ENCODE measurements at regions not wholly inside any gene's neighbourhood (a gene's known extent, or its start where the extent isn't known, plus 50 kb on each side); places are given as distances from the start of the nearest gene placed in this dataset.

DNA sequence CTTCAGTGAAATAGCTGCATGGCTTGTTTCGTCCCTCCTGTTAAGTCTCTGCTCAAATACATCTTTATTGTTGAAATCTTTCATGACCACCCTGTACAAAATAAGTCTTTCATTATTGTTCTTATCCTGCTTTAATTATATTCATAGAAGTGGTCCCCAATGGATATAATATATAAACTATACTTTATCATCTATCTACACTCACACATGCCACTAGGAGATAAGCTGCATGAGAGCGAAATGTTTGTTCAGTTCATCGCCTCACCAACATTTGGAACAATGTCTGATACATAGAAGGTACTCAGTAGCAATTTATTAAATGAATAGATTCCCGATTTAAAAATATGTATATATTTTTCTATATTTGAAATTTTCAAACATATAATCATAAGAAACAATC, 254.0 kb upstream of the ATXN7L3B start:
- no peak overlapping the region for H3K4me2 ChIP-seq (ENCODE audit: low read depth, low read length)
- H3F3A ChIP-seq (ENCODE audit: insufficient read depth, low read length) = no peaks in the 10 kb centered on the region
- H3K9me2 ChIP-seq (replicated peaks; ENCODE audit: insufficient read depth, low read length) = no peaks in the 10 kb centered on the region
- DNase-seq = no peak
- H3K4me1 ChIP-seq (ENCODE audit: low read length) = no peaks in the 10 kb centered on the region
- no peaks in the 10 kb centered on the region for H3K27me3 ChIP-seq (replicated peaks; ENCODE audit: insufficient read depth, low read length)
- no peaks in the 10 kb centered on the region for H3K9me3 ChIP-seq (replicated peaks; ENCODE audit: insufficient read depth, low read length)
- H4K20me1 ChIP-seq (ENCODE audit: insufficient read depth, low read length) = no peaks in the 10 kb centered on the region
- H3K9ac ChIP-seq (ENCODE audit: low read length) = no peak overlapping the region
- no peaks in the 10 kb centered on the region for H3K36me3 ChIP-seq (replicated peaks; ENCODE audit: insufficient read depth, low read length)
- H3K27ac ChIP-seq (ENCODE audit: low read length) = no peak overlapping the region
- no peak for TF ChIP-seq EZH2phosphoT487 (IDR thresholded peaks at IDR 0.05; ENCODE audit: low read length)
- TF ChIP-seq, protein P1, sequence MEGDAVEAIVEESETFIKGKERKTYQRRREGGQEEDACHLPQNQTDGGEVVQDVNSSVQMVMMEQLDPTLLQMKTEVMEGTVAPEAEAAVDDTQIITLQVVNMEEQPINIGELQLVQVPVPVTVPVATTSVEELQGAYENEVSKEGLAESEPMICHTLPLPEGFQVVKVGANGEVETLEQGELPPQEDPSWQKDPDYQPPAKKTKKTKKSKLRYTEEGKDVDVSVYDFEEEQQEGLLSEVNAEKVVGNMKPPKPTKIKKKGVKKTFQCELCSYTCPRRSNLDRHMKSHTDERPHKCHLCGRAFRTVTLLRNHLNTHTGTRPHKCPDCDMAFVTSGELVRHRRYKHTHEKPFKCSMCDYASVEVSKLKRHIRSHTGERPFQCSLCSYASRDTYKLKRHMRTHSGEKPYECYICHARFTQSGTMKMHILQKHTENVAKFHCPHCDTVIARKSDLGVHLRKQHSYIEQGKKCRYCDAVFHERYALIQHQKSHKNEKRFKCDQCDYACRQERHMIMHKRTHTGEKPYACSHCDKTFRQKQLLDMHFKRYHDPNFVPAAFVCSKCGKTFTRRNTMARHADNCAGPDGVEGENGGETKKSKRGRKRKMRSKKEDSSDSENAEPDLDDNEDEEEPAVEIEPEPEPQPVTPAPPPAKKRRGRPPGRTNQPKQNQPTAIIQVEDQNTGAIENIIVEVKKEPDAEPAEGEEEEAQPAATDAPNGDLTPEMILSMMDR (IDR thresholded peaks at IDR 0.05; ENCODE audit: low read length) = no peak
- TF ChIP-seq EZH2 (optimal IDR thresholded peaks at IDR 0.05; ENCODE audit: low read depth, low read length) = no peak
- H2AFZ ChIP-seq (ENCODE audit: low read length) = no peak overlapping the region
- H3K79me2 ChIP-seq (ENCODE audit: low read length) = no peaks in the 10 kb centered on the region
- no peak overlapping the region for H3K4me3 ChIP-seq (ENCODE audit: low read length)

GRCh38 chr12:74285773-74286172, 251.9 kb upstream of the ATXN7L3B start:
- Histone ChIP-seq H3K9me2 (replicated peaks; ENCODE audit: insufficient read depth, low read length) (no peaks in the 10 kb centered on the region), H3K27me3 (replicated peaks; ENCODE audit: insufficient read depth, low read length) (no peaks in the 10 kb centered on the region), H3K27ac (ENCODE audit: low read length) (no peak overlapping the region), H2AFZ (ENCODE audit: low read length) (no peak overlapping the region), H3K4me2 (ENCODE audit: low read depth, low read length) (no peak overlapping the region), H3F3A (ENCODE audit: insufficient read depth, low read length) (no peaks in the 10 kb centered on the region), H4K20me1 (ENCODE audit: insufficient read depth, low read length) (no peaks in the 10 kb centered on the region), H3K9me3 (replicated peaks; ENCODE audit: insufficient read depth, low read length) (no peaks in the 10 kb centered on the region), H3K79me2 (ENCODE audit: low read length) (no peaks in the 10 kb centered on the region), H3K4me3 (ENCODE audit: low read length) (no peak overlapping the region), H3K9ac (ENCODE audit: low read length) (no peak overlapping the region), H3K36me3 (replicated peaks; ENCODE audit: insufficient read depth, low read length) (no peaks in the 10 kb centered on the region), H3K4me1 (ENCODE audit: low read length) (no peaks in the 10 kb centered on the region)
- TF ChIP-seq, protein P1 (IDR thresholded peaks at IDR 0.05; ENCODE audit: low read length) = no peak
- TF ChIP-seq EZH2phosphoT487 (IDR thresholded peaks at IDR 0.05; ENCODE audit: low read length) (no peak), EZH2 (optimal IDR thresholded peaks at IDR 0.05; ENCODE audit: low read depth, low read length) (no peak)
- no peak for DNase-seq

- H3K4me3 ChIP-seq (ENCODE audit: low read length) = no peak overlapping the region
- H3K9me3 ChIP-seq (replicated peaks; ENCODE audit: insufficient read depth, low read length) = no peaks in the 10 kb centered on the region
- TF ChIP-seq EZH2 (optimal IDR thresholded peaks at IDR 0.05; ENCODE audit: low read depth, low read length) (no peak), EZH2phosphoT487 (IDR thresholded peaks at IDR 0.05; ENCODE audit: low read length) (no peak)
- TF ChIP-seq, protein P1 (IDR thresholded peaks at IDR 0.05; ENCODE audit: low read length) = no peak
Measured at GRCh38 chr12:74286254-74286653, 251.4 kb upstream of the ATXN7L3B start.

More at GRCh38 chr12:74286254-74286653, 251.4 kb upstream of the ATXN7L3B start:
- no peaks in the 10 kb centered on the region for H3K27me3 ChIP-seq (replicated peaks; ENCODE audit: insufficient read depth, low read length)
- no peak overlapping the region for H2AFZ ChIP-seq (ENCODE audit: low read length)
- no peaks in the 10 kb centered on the region for H3F3A ChIP-seq (ENCODE audit: insufficient read depth, low read length)
- H3K9me2 ChIP-seq (replicated peaks; ENCODE audit: insufficient read depth, low read length) = no peaks in the 10 kb centered on the region
- no peak for DNase-seq
- H3K36me3 ChIP-seq (replicated peaks; ENCODE audit: insufficient read depth, low read length) = no peaks in the 10 kb centered on the region
- H3K27ac ChIP-seq (ENCODE audit: low read length) = no peak overlapping the region
- no peaks in the 10 kb centered on the region for H3K79me2 ChIP-seq (ENCODE audit: low read length)
- H3K4me2 ChIP-seq (ENCODE audit: low read depth, low read length) = no peak overlapping the region
- H4K20me1 ChIP-seq (ENCODE audit: insufficient read depth, low read length) = no peaks in the 10 kb centered on the region
- H3K4me1 ChIP-seq (ENCODE audit: low read length) = no peaks in the 10 kb centered on the region
- no peak overlapping the region for H3K9ac ChIP-seq (ENCODE audit: low read length)

Measured in MM.1S (cell line).